ENCODE measurements at regions not wholly inside any gene's neighbourhood (a gene's known extent, or its start where the extent isn't known, plus 50 kb on each side); places are given as distances from the start of the nearest gene placed in this dataset.
"Not testable (repeated sequence)": the region's sequence is repeated elsewhere in the genome, so short reads cannot be mapped to it uniquely, and the experiment has no call there.

GRCh38 chr5:176114825-176115224 is 123.4 kb upstream of the SIMC1 start:
- not testable (repeated sequence) for TF ChIP-seq POLR2A (IDR thresholded peaks at IDR 0.05; ENCODE audit: low read length); JUN (IDR thresholded peaks at IDR 0.05)
